K562 (cell line): ENCODE measurements at regions not wholly inside any gene's neighbourhood (a gene's known extent, or its start where the extent isn't known, plus 50 kb on each side); places are given as distances from the start of the nearest gene placed in this dataset.

Experiments used
- ATAC-seq: fragments of 200-7000 bp; cut with Tn5 transposase; 3 replicates; pipeline ENCODE4 v1.9.1; 2020; ENCODE audit warnings: moderate library complexity
- BruUV-seq: library from RNA; stranded (reverse); fragments of 400-500 nt; replicated peaks from 2 replicates; lab custom pipeline; 2021; lab: Mats Ljungman, UMichigan
- CTCF ChIA-PET: fragments of 300-600 bp; formaldehyde crosslinking; extraction: SDS; loops from one replicate; lab custom pipeline; 2021; ENCODE audit warnings: low intra/inter-chr PET ratio; lab: Yijun Ruan, JAX
- POLR2A ChIA-PET: fragments of 300-600, 350-650 bp; sonication (Branson Sonifier 250); formaldehyde crosslinking; extraction: SDS; loops from one replicate; lab custom pipeline; 2021; ENCODE audit warnings: antibody characterized with exemption, inconsistent platforms; lab: Yijun Ruan, JAX
- DNase-seq, 4 experiments: peaks; one replicate each; pipeline versions ENCODE4 v3.0.0 to v3.0.0-alpha.2; 2011 to 2018; ENCODE audit warnings: low spot score in 3 of 4, mixed read lengths in 3 of 4; ENCODE audit errors: extremely low read depth in 1 of 4
- FAIRE-seq: peaks from 2 replicates; lab custom pipeline; 2011; peaks lifted over from hg19 to GRCh38; lab: Jason Lieb, UNC
- H2AFZ ChIP-seq: 2 replicates; pipeline ENCODE4 v1.6.0; 2011; ENCODE audit warnings: low read depth, low read length, control low read depth, inconsistent platforms
- H3K27ac ChIP-seq: fragments of 200-600 bp; 3 replicates; pipeline ENCODE4 v1.8.0; 2011; ENCODE audit warnings: low read depth, mild to moderate bottlenecking, control low read depth, inconsistent platforms, low read length, moderate library complexity, mixed read lengths; ENCODE audit errors: extremely low read depth
- H3K27me3 ChIP-seq, 2 experiments: fragments of 300-600 bp in 1 of 2; 2 replicates in 1 of 2; 3 replicates in 1 of 2; pipeline versions ENCODE4 v1.6.0 to v1.8.0; 2011; ENCODE audit warnings: inconsistent platforms in 2 of 2, low read length in 2 of 2, mild to moderate bottlenecking in 1 of 2, mixed read lengths in 1 of 2, moderate library complexity in 1 of 2; ENCODE audit not compliant: control insufficient read depth in 2 of 2, insufficient read depth in 2 of 2
- H3K36me3 ChIP-seq: fragments of 300-600 bp; 3 replicates; pipeline ENCODE4 v1.8.0; 2011; ENCODE audit warnings: mild to moderate bottlenecking, low read length, inconsistent platforms; ENCODE audit not compliant: control insufficient read depth, insufficient read depth
- H3K4me1 ChIP-seq, 2 experiments: fragments of 200-600 bp in 1 of 2; replicated peaks in 1 of 2; 2 replicates in 1 of 2; 3 replicates in 1 of 2; pipeline versions ENCODE4 v1.5.1 to v1.8.0; 2011; ENCODE audit warnings: inconsistent platforms in 2 of 2, low read length in 2 of 2, mild to moderate bottlenecking in 1 of 2, mixed read lengths in 1 of 2, moderate library complexity in 1 of 2; ENCODE audit not compliant: control insufficient read depth in 2 of 2, insufficient read depth in 2 of 2
- H3K4me2 ChIP-seq: 2 replicates; pipeline ENCODE4 v1.6.1; 2011; ENCODE audit warnings: low read length, control low read depth, inconsistent platforms, mixed read lengths; ENCODE audit not compliant: insufficient read depth
- H3K4me3 ChIP-seq: fragments of 200-600 bp; sonication (generic), shearing (Covaris generic); 2 replicates; pipeline ENCODE4 v1.5.1; 2016; ENCODE audit warnings: control low read depth, inconsistent platforms
- H3K79me2 ChIP-seq: fragments of 200-600 bp; 3 replicates; pipeline ENCODE4 v1.8.0; 2011; ENCODE audit warnings: low read length, inconsistent platforms; ENCODE audit not compliant: control insufficient read depth, insufficient read depth
- H3K9ac ChIP-seq, 2 experiments: 2 replicates each; pipeline versions ENCODE4 v1.6.0 to v1.6.1; 2011; ENCODE audit warnings: low read depth in 2 of 2, low read length in 2 of 2, control low read depth in 1 of 2, inconsistent platforms in 1 of 2, mild to moderate bottlenecking in 1 of 2, mixed read lengths in 1 of 2; ENCODE audit not compliant: insufficient read depth in 1 of 2
- H3K9me1 ChIP-seq: one replicate; pipeline ENCODE4 v1.6.0; 2011; ENCODE audit warnings: inconsistent platforms, mild to moderate bottlenecking, low read length, moderate library complexity; ENCODE audit not compliant: control insufficient read depth, insufficient read depth
- H3K9me3 ChIP-seq: replicated peaks from 2 replicates; pipeline ENCODE4 v1.5.1; 2011; ENCODE audit warnings: low read depth, low read length, inconsistent platforms; ENCODE audit not compliant: control insufficient read depth, insufficient read depth
- H4K20me1 ChIP-seq: replicated peaks from 2 replicates; pipeline ENCODE4 v1.6.1; 2011; ENCODE audit warnings: low read length, inconsistent platforms, mixed read lengths; ENCODE audit not compliant: control insufficient read depth, insufficient read depth
- CEBPG ChIP-seq, 3 experiments: fragments of 200-800 bp in 1 of 3; sonication (Bioruptor generic) in 1 of 3; sonication (generic) in 1 of 3; formaldehyde crosslinking in 1 of 3; IDR thresholded peaks in 2 of 3; conservative IDR thresholded peaks in 1 of 3; 2 replicates each; pipeline versions ENCODE4 v1.6.1 to v1.8.0; 2016 to 2022; ENCODE audit warnings: missing compliant biosample characterization in 2 of 3, missing genetic modification characterization in 2 of 3, mild to moderate bottlenecking in 1 of 3, missing genetic modification reagents in 1 of 3
- CSDE1 ChIP-seq, 2 experiments: fragments of 450-650 bp; IDR thresholded peaks; 2 replicates each; pipeline ENCODE4 v1.6.1; 2016; ENCODE audit warnings: mild to moderate bottlenecking in 1 of 2
- MTA3 ChIP-seq: fragments of 450-650 bp; formaldehyde crosslinking; IDR thresholded peaks from 2 replicates; pipeline ENCODE4 v1.6.1; 2017; ENCODE audit warnings: mild to moderate bottlenecking, borderline replicate concordance
- RFX1 ChIP-seq: fragments of 450-650 bp; IDR thresholded peaks from 2 replicates; pipeline ENCODE4 v1.6.1; 2016; ENCODE audit warnings: mild to moderate bottlenecking, moderate library complexity
- SAFB2 ChIP-seq: fragments of 200-400 bp; formaldehyde crosslinking; IDR thresholded peaks from 2 replicates; pipeline ENCODE4 v1.6.1; 2018; ENCODE audit warnings: borderline replicate concordance, low read length, low read depth, moderate library complexity; ENCODE audit not compliant: severe bottlenecking
- TAF15 ChIP-seq: fragments of 200-400 bp; formaldehyde crosslinking; IDR thresholded peaks from 2 replicates; pipeline ENCODE4 v1.6.1; 2017; ENCODE audit warnings: mild to moderate bottlenecking, low read depth, low read length, moderate library complexity
- WHSC1 ChIP-seq: IDR thresholded peaks from one replicate; pipeline ENCODE4 v1.6.1; 2012; ENCODE audit warnings: low read length, control low read depth, inconsistent platforms
- ZBTB1 ChIP-seq: sonication (generic); formaldehyde crosslinking; IDR thresholded peaks from 2 replicates; pipeline ENCODE4 v1.8.1; 2023; ENCODE audit warnings: missing genetic modification reagents, low read depth, mild to moderate bottlenecking, borderline replicate concordance
- ZBTB12 ChIP-seq: fragments of 250-450 bp; sonication (Bioruptor Pico); IDR thresholded peaks from 2 replicates; pipeline ENCODE4 v1.4.0; 2020
- ZC3H4 ChIP-seq: sonication (generic); formaldehyde crosslinking; IDR thresholded peaks from 2 replicates; pipeline ENCODE4 v1.9.0; 2021; ENCODE audit warnings: missing genetic modification reagents, borderline replicate concordance
- ZNF644 ChIP-seq: fragments of 200-800 bp; sonication (Bioruptor generic); IDR thresholded peaks from 2 replicates; pipeline ENCODE4 v1.6.1; 2016; ENCODE audit warnings: low read depth, missing genetic modification characterization, missing compliant biosample characterization
- ZNF707 ChIP-seq: fragments of 250-450 bp; sonication (Bioruptor Pico); conservative IDR thresholded peaks from 2 replicates; pipeline ENCODE4 v1.8.0; 2022; ENCODE audit warnings: inconsistent platforms, mild to moderate bottlenecking, moderate library complexity
- WGBS: fragments of 100-300 bp; shearing (Covaris generic); methylation state at CpG from one replicate; pipeline ENCODE4 v1.1.6; 2016; ENCODE audit warnings: low coverage, mixed read lengths; ENCODE audit not compliant: insufficient coverage; ENCODE audit errors: missing lambda C conversion rate; 5-methylcytosine and 5-hydroxymethylcytosine counted together
- in situ Hi-C: fragments of 300-500 bp; cut with MboI; formaldehyde crosslinking; loops from 4 replicates; pipeline ENCODE4 v1.15.0; 2018; ENCODE audit warnings: inconsistent platforms, mixed read lengths
- intact Hi-C: fragments of 100-400 bp; cut with micrococcal nuclease; formaldehyde crosslinking; loops from 2 replicates; pipeline ENCODE4 v1.14.2; 2022
- TF ChIP-seq, protein P1 (sequence below), 2 experiments: fragments of 450-650 bp; conservative IDR thresholded peaks; 2 replicates each; pipeline ENCODE4 v1.6.1; 2017; ENCODE audit warnings: mild to moderate bottlenecking in 2 of 2, moderate library complexity in 2 of 2
- TF ChIP-seq, protein P2 (sequence below), 3 experiments: fragments of 200-800 bp in 1 of 3; sonication (Bioruptor generic) in 1 of 3; sonication (generic) in 1 of 3; formaldehyde crosslinking in 1 of 3; IDR thresholded peaks; 2 replicates each; pipeline versions ENCODE4 v1.6.1 to v1.8.0; 2016 to 2022; ENCODE audit warnings: mild to moderate bottlenecking in 2 of 3, missing compliant biosample characterization in 2 of 3, missing genetic modification characterization in 2 of 3, missing genetic modification reagents in 1 of 3
- TF ChIP-seq, protein P3 (sequence below): fragments of 450-650 bp; IDR thresholded peaks from 2 replicates; pipeline ENCODE4 v1.6.1; 2014; ENCODE audit warnings: low read depth, mild to moderate bottlenecking, moderate library complexity, borderline replicate concordance

GRCh38 chr4:189071241-189071640 lies 869.4 kb upstream of the FRG1 start:
- Histone ChIP-seq H3K4me3 (no peak overlapping the region), H3K9me1 (no peaks in the 10 kb centered on the region), H3K79me2 (no peaks in the 10 kb centered on the region), H3K36me3 (no peaks in the 10 kb centered on the region), H3K4me1 (no peaks in the 10 kb centered on the region), H3K27ac (no peak overlapping the region), H4K20me1 (no peaks in the 10 kb centered on the region), H3K9me3 (no peaks in the 10 kb centered on the region; the same call in 1 of the 2 replicates), H3K9ac (no peak overlapping the region), H3K27me3 (no peaks in the 10 kb centered on the region), H2AFZ (no peak overlapping the region), H3K4me2 (no peak overlapping the region)
- CTCF ChIA-PET = no interaction called here
- ATAC-seq (no peak), DNase-seq (no peak), FAIRE-seq (no peak)
- in situ Hi-C loops (no loop called here), intact Hi-C loops (no loop called here)
- no TSS peak for BruUV-seq
- POLR2A ChIA-PET = no interaction called here
- TF ChIP-seq ZNF644 (tag) = no peak
- TF ChIP-seq, protein P1, sequence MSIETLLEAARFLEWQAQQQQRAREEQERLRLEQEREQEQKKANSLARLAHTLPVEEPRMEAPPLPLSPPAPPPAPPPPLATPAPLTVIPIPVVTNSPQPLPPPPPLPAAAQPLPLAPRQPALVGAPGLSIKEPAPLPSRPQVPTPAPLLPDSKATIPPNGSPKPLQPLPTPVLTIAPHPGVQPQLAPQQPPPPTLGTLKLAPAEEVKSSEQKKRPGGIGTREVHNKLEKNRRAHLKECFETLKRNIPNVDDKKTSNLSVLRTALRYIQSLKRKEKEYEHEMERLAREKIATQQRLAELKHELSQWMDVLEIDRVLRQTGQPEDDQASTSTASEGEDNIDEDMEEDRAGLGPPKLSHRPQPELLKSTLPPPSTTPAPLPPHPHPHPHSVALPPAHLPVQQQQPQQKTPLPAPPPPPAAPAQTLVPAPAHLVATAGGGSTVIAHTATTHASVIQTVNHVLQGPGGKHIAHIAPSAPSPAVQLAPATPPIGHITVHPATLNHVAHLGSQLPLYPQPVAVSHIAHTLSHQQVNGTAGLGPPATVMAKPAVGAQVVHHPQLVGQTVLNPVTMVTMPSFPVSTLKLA (conservative IDR thresholded peaks at IDR 0.05) = no peak
- TF ChIP-seq, protein P2, sequence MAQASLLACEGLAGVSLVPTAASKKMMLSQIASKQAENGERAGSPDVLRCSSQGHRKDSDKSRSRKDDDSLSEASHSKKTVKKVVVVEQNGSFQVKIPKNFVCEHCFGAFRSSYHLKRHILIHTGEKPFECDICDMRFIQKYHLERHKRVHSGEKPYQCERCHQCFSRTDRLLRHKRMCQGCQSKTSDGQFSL (CRISPR knock-in tag; IDR thresholded peaks at IDR 0.05) = no peak
- TF ChIP-seq, protein P2 (tag; IDR thresholded peaks at IDR 0.05) = no peak
- TF ChIP-seq RFX1 = no peak
- no peak for TF ChIP-seq ZNF707 (CRISPR knock-in tag)
- TF ChIP-seq ZC3H4 (CRISPR knock-in tag) = no peak
- TF ChIP-seq SAFB2 = no peak
- TF ChIP-seq TAF15 = no peak
- TF ChIP-seq CSDE1 (IDR thresholded peaks at IDR 0.05) = no peak
- no peak for TF ChIP-seq CEBPG (CRISPR knock-in tag; IDR thresholded peaks at IDR 0.05)
- no peak for TF ChIP-seq CEBPG (tag; conservative IDR thresholded peaks at IDR 0.05 in 1 of 2, IDR thresholded peaks at IDR 0.05 in 1 of 2)
- TF ChIP-seq, protein P3, sequence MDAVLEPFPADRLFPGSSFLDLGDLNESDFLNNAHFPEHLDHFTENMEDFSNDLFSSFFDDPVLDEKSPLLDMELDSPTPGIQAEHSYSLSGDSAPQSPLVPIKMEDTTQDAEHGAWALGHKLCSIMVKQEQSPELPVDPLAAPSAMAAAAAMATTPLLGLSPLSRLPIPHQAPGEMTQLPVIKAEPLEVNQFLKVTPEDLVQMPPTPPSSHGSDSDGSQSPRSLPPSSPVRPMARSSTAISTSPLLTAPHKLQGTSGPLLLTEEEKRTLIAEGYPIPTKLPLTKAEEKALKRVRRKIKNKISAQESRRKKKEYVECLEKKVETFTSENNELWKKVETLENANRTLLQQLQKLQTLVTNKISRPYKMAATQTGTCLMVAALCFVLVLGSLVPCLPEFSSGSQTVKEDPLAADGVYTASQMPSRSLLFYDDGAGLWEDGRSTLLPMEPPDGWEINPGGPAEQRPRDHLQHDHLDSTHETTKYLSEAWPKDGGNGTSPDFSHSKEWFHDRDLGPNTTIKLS = no peak
- TF ChIP-seq ZBTB12 = no peak
- no peak for TF ChIP-seq WHSC1
- TF ChIP-seq MTA3 = no peak
- TF ChIP-seq ZBTB1 (CRISPR knock-in tag) = no peak
- 1% methylated on average over 6 of the region's 6 CpGs for WGBS
